HG03103 (cell line): ENCODE measurements at regions not wholly inside any gene's neighbourhood (a gene's known extent, or its start where the extent isn't known, plus 50 kb on each side); places are given as distances from the start of the nearest gene placed in this dataset.
"Not testable (repeated sequence)": the region's sequence is repeated elsewhere in the genome, so short reads cannot be mapped to it uniquely, and the experiment has no call there.

Source experiments
- ATAC-seq: cut with Tn5 transposase; IDR thresholded peaks from one replicate; pipeline ENCODE4 v1.9.1; 2021; ENCODE audit warnings: low read depth; ENCODE audit not compliant: unreplicated experiment

DNA sequence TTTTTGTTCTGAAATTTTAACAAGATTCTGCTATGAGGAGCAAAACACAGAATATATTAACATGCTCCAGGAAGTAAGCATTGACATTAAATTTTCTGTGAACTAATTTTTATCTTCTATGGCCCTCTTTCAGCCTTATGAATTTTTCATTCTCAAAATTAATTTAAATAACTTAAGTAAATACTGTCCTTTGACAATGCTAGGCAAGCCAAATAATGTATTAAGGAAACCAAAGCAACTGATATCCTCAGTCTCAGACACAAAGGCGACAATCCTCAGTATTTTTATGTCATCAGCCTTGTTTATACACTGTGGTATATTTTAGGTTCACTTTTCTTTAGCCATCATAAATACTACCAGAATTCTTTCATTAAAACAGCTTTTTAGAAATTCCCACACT, 159.8 kb downstream of the CGGBP1 start:
- ATAC-seq: no peak

DNA sequence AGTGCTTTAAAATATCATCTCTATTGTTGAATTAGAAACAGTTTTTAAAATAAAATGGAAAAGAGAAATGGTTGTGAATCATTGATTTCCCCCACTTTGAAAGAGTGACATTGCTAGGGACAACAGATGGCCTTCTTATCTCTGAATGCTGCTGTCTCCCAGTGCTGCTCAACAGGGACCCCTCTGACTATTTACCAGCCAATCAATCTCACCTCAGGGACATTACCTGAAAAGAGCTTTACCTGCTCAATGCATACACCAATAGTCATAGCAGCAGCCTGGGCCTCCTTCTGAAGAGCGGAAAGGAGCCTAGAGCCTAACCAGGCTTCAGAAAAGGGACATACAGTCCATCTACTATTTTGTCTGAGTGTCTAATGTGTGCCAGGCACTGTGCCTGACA, 162.8 kb downstream of the CGGBP1 start:
- ATAC-seq: no peak

DNA sequence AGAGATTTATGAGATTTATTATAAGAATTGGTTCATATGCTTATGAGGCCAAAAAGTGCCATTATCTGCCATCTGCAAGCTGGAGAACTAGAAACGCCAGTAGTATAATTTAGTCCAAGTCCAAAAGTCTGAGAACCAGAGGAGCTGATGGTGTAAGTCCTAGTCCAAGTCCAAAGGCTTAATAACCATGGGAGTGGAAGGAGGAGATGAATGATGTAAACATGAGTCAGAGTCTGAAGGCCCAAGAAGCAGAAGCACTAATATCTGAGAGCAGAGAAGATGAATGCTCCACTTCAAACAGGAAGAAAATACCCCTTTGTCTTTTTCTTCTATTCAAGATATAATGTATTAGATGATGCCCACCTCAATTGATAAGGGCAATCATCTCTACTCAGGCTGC, 185.7 kb downstream of the CGGBP1 start:
- ATAC-seq: no peak

DNA sequence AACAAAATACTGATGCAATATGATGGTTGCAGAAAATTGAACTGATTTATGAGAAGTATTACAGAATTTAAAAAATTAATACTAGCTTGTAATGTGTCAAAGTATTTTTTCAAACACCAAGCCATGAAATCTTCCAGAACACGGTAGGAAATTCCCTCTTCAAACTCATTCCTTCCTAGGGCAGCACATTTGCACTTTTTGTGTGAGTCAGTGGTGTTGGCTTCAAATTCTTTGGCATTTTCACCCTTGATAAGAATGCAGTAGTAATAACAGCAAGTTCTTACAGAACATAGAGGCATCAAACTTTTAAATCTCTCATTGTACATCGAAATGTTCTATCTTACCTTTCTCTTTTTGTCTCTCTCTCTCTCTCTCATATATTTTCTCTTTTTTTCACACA, 191.8 kb downstream of the CGGBP1 start:
- ATAC-seq: no peak

DNA sequence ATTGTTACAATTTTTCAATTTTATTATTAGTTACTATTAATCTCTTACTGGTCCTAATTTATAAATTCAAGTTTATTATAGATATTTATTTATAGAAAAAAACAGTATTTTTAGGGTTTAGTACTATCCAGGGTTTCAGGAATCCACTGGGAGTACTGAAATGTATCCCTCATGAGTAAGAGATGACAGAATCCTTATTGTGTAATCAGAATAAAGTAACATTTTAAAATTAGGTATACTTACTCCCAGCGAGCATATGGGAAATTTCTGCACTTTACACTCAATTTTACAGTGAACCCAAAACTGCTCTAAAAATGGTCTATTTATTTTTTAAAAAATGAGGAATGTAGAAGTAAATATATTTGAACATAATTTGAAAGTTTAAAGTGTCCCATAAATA, 202.7 kb downstream of the CGGBP1 start:
- no peak for ATAC-seq

DNA sequence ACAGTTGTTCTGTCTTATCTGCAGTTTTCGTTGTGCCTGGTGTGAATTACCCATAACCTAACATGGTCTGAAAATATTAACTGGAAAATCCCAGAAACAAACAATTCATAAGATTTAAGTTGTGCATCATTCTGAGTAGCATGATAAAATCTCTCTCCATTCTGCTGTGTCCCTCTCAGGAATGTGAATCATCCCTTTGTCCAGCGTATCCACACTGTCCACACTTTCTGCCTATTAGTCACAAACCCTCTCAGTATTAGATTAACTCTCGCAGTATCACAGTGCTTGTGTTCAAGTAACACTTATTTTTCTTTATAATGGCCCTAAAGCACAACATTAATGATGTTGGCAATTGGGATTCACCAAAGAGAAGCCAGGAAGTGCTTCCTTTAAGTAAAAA, 203.2 kb downstream of the CGGBP1 start:
- ATAC-seq: no peak

DNA sequence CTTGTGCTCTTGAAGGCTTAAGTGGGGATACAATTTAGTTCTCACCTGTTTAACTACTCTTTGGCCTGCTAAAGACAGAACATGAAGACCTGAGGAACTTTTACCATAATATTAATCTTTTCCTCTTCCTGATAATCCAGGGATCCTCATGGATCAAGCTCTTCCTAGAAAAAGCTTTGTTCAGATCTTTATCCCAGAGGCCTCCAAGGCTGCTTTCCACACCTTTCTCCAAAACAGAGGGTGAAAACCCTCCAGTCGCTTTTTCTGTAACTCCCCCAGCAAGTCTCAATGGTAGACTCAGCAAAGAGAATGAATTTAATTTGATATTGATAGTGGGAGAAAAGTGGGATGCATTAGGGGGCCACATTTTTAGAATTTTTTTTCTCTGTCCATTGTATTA, 203.6 kb downstream of the CGGBP1 start:
- no peak for ATAC-seq

DNA sequence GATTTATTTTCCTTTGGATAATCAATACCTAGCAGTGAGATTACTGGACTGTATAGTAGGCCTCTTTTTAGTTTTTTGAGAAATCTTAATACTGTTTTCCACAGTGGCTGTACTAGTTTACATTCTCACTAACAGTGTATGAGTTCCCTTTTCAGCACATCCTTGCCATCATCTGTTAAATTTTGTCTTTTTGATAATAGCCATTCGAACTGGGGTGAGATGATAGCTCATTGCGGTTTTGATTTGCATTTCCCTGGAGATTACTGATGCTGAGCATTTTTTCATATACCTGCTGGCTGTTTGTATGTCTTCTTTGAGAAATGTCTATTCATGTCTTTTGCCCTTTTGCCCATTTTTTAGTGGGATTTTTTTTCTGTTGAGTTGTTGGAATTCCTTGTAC, 210.8 kb downstream of the CGGBP1 start:
- ATAC-seq: no peak

DNA sequence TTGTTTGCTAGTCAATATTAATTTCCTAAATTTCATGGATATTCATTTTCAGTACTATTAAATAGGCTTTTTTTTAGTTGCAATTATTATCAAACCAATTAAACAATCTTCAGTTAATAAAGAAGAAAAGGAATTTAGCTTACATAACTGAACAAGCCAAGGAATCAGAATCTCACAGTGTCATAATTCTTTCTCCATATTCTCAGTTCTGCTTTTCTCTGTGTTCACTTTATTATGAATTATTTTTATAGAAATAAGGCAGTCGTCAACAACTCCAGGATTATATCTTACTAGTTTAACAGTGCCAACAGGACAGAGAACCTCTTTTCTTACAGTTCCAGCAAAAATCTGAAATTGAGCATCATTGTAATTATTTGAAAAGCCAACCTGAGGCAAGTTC, 221.7 kb downstream of the CGGBP1 start:
- no peak for ATAC-seq

DNA sequence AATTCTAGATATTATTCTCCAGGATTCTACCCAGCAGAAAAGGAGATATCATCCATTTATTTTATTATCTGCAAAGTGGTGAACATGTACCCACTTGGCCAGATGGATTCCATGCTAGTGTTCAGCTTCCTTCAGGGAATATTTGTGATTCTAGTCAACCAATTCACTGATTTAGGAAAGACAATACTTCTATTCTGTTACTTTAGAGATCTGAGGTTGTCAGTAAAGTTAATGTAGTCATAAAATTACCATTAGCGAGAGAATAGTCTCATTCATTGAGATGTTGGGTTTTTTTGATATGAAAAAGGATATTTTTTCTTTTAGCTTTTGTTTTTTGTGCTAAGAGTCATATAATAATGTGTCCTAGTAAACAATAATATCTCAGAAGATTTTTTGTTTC, 222.8 kb downstream of the CGGBP1 start:
- ATAC-seq: no peak

DNA sequence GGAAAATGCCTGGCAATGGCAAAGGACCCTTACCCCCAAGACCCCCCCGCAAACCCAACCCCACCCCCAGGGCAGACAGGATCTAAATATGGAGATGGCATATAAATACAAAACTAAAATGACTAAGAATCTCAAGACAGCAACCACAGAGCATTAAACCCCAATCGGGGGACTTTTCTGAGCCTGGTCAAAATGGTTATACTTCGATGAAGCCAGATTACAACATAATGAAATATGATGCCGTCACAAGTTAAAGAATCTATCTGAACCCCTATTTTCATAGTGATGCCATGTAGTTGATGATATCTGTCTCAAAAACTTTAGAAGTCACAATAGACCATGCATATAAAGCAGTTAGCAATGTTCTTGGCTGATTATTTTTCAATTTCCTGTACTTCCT, 223.6 kb downstream of the CGGBP1 start:
- no peak for ATAC-seq

DNA sequence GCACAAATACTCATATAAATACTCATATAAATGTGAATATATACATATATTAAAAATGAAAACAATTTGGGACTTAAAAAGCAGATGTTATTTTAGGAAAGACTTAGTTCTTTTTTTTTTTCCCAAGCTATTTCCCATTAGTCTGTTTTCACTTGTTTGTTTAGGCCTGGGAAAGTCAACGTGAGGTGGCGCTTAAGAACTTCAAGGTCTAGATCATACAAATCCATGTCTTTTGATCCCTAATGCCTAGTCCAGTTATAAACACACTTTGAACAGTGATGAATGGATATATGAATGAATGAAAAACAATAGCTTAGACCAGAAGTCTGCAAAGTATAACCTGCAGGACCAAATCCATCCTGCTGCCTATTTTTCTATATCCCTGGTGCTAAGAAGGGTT, 224.5 kb downstream of the CGGBP1 start:
- no peak for ATAC-seq

DNA sequence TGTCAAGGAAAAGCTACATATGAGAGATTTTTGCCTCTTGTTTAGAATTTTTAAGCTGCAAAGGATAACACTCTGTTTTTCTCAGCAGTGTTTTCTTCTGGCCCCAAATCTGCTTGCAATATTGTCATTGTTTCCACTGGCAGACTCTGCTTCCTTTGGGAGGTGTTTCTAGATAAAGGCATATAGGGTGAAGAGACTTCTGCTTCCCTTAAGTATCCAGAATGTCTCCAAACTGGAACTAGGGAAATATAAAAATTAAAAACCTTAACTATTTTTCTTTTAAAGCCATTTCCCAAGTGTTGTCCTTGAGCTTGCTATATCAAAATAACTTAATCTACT, 225.8 kb downstream of the CGGBP1 start:
- ATAC-seq: no peak

DNA sequence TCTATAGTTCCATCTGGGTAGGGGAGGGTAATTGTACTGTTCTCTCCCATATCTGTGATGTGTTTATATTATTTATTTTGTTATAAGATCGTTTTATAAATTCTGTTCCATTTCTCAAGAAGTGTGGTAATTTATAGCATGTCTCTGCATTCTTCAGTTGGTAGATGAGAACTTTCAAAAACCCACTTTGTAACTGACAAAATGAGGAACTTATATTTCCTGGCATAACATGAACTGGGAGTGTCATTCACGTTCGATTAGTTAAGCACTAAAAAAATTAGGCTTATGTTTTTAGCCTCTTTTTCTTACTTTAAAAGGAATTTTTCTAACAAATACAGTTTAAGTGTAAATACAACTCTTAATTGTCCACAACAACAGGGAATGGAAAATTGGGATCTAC, 230.8 kb downstream of the CGGBP1 start:
- no peak for ATAC-seq

DNA sequence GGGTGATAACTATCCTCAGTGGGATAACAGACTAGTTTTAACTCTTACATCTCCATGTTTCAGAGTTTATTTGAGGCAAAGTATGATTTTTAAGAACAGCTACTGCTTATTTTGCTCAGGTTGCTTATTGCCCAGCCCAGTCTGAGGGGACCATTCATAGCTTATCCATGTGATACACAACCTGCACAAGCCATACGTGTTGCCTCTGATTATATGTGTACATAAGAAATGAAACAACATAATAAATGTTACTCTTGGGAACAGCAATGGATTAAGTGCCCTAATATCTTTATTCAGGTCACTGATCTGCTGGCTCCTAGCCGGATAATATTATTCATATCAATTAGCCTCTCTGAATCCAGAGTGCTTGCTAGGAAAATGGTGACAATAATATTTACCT, 236.2 kb downstream of the CGGBP1 start:
- ATAC-seq: no peak

DNA sequence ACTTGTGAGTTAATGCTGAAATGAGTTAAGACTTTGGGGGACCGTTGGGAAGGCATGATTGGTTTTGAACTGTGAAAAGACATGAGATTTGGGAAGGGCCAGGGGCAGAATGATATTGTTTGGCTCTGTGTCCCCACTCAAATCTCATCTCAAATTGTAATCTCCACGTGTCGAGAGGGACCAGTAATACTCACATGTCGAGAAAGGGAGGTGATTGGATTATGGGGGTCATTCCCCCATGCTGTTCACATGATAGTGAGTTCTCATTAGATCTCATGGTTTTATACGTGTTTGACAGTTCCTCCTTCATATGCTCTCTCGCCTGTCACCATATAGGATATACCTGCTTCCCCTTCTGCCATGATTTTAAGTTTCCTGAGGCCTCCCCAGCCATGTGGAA, 245.3 kb downstream of the CGGBP1 start:
- not testable (repeated sequence) for ATAC-seq

DNA sequence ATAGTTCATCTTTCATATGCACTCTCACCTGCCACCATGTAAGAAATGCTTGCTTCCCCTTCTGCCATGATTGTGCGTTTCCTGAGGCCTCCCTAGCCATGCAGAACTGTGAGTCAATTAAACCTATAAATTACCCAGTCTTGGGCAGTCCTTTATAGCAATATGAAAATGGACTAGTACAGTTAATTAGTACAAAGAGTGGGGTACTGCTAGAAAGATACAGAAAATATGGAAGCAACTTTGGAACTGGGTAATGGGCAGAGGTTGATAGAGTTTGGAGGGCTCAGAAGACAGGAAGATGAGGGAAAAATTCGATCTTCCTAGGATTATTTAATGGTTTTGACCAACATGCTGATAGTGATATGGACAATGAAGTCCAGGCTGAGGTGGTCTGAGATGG, 246.9 kb downstream of the CGGBP1 start:
- ATAC-seq: no peak

DNA sequence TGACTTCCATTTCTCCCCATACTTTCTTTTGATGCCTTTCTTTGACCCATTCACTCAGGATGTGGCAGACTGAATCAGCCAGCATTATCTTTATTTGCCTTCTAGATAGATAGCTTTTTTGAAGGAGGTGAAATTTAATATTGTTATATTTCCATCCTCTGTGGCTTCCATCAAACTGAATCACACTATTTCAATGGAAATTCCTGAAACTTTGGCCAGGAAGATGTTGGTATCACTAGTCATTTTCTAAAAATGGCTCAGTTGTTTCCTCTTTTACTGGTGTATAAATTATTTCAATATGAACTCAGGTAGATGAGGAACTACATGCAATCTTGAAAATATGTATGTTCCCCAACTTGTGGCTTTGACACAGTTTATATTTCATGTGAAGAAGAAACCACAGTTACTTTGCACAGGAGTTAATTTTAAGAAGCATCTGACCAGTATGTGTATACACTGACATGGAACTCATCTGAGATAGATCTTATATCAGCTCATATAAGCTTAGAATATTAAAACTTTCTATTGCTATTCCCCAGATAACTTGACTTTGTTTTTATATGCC, 248.3 kb downstream of the CGGBP1 start:
- no peak for ATAC-seq

DNA sequence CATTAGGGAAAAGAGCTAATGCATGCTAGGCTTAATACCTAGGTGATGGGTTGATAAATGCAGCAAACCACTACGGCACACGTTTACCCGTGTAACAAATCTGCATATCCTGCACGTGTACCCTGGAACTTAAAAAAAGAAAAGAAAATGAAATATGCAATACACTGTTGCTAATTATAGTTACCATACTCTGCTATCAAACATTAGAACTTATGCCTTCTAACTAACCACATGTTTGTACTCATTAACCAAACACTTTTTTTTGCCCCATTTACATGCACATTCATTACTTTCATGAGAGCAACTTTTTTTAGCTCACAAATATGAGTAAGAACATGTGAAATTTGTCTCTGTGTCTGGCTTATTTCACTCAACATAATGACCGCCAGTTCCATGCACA, 253.1 kb downstream of the CGGBP1 start:
- ATAC-seq: no peak

DNA sequence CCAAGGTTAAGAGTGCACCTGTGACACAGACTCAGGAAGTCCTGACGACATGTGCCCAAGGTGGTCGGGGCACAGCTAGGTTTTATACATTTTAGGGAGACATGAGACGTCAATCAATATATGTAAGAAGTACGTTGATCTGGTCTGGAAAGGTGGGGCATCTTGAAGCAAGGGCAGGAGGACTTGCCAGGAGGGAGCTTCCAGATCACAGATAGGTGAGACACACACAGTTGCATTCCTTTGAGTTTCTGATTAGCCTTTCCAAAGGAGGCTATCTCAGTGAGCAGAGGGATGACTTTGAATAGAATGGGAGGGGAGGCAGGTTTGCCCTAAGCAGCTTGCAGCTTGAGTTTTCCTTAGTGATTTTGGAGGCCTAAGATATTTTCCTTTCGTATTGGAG, 257.4 kb downstream of the CGGBP1 start:
- no peak for ATAC-seq

DNA sequence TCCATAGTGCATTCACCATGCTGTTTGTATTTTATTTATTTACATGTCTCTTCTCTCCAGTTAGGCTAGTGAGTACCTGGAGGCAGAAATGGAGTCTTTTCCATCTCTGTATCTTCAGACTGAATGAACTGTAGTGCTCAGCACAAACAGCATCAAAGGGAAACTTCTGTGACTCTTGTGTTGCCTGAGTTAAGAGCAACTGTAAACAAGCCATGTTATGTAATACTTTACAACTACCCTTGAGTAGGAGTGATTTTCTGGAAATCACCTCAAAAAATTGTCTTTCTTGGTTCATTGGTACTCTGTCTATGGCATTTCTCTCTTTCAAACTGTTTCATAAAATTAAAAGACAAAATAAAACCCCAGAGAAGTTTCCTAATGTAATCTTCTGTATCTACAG, 258.3 kb downstream of the CGGBP1 start:
- no peak for ATAC-seq

DNA sequence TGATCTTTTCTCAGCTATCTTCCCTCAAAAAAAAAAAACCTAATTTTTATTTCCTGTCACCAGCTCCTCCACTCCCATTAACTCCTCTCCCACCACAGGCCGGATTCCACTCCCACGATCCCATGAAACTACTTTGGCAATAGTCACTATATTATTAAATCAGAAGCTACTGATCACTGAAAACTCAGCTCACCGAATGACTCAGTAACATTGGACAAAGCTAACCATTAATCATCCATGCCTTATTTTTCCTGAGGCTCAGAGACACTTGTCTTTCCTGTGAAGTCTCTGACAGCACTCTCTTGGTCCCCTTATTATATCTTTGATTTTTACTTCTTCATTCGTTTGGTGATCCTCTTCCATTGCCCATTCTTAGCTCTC, 260.2 kb downstream of the CGGBP1 start:
- ATAC-seq: no peak

DNA sequence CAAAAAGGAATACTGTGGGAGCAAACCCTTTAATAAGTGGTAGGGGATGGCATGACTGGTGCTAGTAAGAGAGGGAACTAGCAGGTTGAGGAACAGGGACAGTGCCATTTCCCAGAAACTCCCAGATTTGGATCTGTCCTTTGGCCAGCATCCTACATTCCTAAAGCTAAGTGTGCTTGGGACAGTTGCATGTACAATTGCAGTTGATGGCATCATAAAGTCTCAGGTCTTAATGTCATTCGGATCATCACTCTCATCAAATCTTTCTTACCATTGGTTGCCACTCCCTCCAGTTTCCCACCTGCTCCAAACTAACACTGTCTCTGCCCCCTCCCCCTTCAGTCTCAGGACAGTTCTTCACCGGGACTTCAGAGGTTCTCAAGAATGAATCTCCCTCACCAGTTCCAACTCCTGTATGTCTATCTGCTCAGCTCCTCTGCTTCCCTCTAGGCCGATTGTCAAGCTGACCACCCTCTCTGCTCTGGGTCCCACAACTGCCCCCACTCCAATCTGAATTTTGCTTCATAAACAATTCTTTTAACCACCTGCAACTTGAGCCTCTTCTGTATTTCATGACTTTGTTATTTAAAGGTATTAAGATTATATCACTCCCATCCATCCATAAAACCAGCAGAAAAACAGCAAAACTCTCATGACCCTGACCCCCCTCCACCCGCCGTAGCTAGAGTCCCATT, 260.8 kb downstream of the CGGBP1 start:
- ATAC-seq: no peak
